ENCODE measurements at regions not wholly inside any gene's neighbourhood (a gene's known extent, or its start where the extent isn't known, plus 50 kb on each side); places are given as distances from the start of the nearest gene placed in this dataset.

- no peak overlapping the region for H3K27ac ChIP-seq (replicated peaks)
- DNase-seq: no peak
- intact Hi-C loops (cut with micrococcal nuclease): no loop called here
- no peaks in the 10 kb centered on the region for H3K36me3 ChIP-seq
- H3K4me3 ChIP-seq: no peak overlapping the region
- H3K27me3 ChIP-seq (ENCODE audit: low read depth): no peaks in the 10 kb centered on the region
- no peak for TF ChIP-seq CTCF (IDR thresholded peaks at IDR 0.05; ENCODE audit: borderline replicate concordance)
- peaks cover 41% of the 10 kb centered on the region for H3K9me3 ChIP-seq (replicated peaks)
- H3K4me1 ChIP-seq: no peaks in the 10 kb centered on the region
Observed at GRCh38 chr2:75251896-75252295, 52.6 kb upstream of the TACR1 start.
